ENCODE measurements at regions not wholly inside any gene's neighbourhood (a gene's known extent, or its start where the extent isn't known, plus 50 kb on each side); places are given as distances from the start of the nearest gene placed in this dataset.

GRCh38 chr19:30311911-30312310, 60.3 kb upstream of the ZNF536 start:
- H3K9ac ChIP-seq (ENCODE audit: insufficient read depth in 1 of 2, low read length in 2 of 2), result no peak overlapping the region
- H3K4me1 ChIP-seq (ENCODE audit: control insufficient read depth in 5 of 5, insufficient read depth in 5 of 5, low read length in 5 of 5), result peaks cover 0 to 5% (median 0%) of the 10 kb centered on the region in 5 donors
- H3K36me3 ChIP-seq (ENCODE audit: control insufficient read depth in 4 of 4, insufficient read depth in 4 of 4, low read length in 4 of 4), result no peaks in the 10 kb centered on the region
- no peak overlapping the region for H3K27ac ChIP-seq (ENCODE audit: low read depth in 1 of 2, low read length in 1 of 2)
- 89 to 94% methylated on average over 7 of the region's 7 CpGs for WGBS, 2 donors
- no peak for DNase-seq
- ATAC-seq (ENCODE audit: insufficient read depth, low FRiP score), result no peak
- peaks cover 0 to 7% (median 1%) of the 10 kb centered on the region in 4 donors for H3K9me3 ChIP-seq (ENCODE audit: control insufficient read depth in 4 of 4, insufficient read depth in 3 of 4, low read length in 3 of 4)
- H3K27me3 ChIP-seq (ENCODE audit: control insufficient read depth in 3 of 3, insufficient read depth in 3 of 3, low read length in 2 of 3), result no peaks in the 10 kb centered on the region
- H3K4me3 ChIP-seq, result no peak overlapping the region
- no peak for TF ChIP-seq CTCF (IDR thresholded peaks at IDR 0.05; ENCODE audit: control extremely low read depth, extremely low read depth)

- ATAC-seq (ENCODE audit: insufficient read depth, low FRiP score) (no peak), DNase-seq (no peak)
- no peak overlapping the region for H3K9ac ChIP-seq (ENCODE audit: insufficient read depth in 1 of 2, low read length in 2 of 2)
- no peak overlapping the region for H3K4me3 ChIP-seq
- peaks cover 0 to 5% (median 0%) of the 10 kb centered on the region in 5 donors for H3K4me1 ChIP-seq (ENCODE audit: control insufficient read depth in 5 of 5, insufficient read depth in 5 of 5, low read length in 5 of 5)
- 76 to 87% methylated on average over 14 of the region's 14 CpGs for WGBS, 2 donors
- H3K27me3 ChIP-seq (ENCODE audit: control insufficient read depth in 3 of 3, insufficient read depth in 3 of 3, low read length in 2 of 3), result no peaks in the 10 kb centered on the region
- no peak overlapping the region for H3K27ac ChIP-seq (ENCODE audit: low read depth in 1 of 2, low read length in 1 of 2)
- no peaks in the 10 kb centered on the region for H3K36me3 ChIP-seq (ENCODE audit: control insufficient read depth in 4 of 4, insufficient read depth in 4 of 4, low read length in 4 of 4)
- no peak for TF ChIP-seq CTCF (IDR thresholded peaks at IDR 0.05; ENCODE audit: control extremely low read depth, extremely low read depth)
- peaks cover 0 to 7% (median 1%) of the 10 kb centered on the region in 4 donors for H3K9me3 ChIP-seq (ENCODE audit: control insufficient read depth in 4 of 4, insufficient read depth in 3 of 4, low read length in 3 of 4)
Measured at GRCh38 chr19:30312582-30313352, 59.4 kb upstream of the ZNF536 start.

- Histone ChIP-seq H3K4me1 (ENCODE audit: control insufficient read depth in 5 of 5, insufficient read depth in 5 of 5, low read length in 5 of 5) (peaks cover 0 to 5% (median 0%) of the 10 kb centered on the region in 5 donors), H3K36me3 (ENCODE audit: control insufficient read depth in 4 of 4, insufficient read depth in 4 of 4, low read length in 4 of 4) (no peaks in the 10 kb centered on the region), H3K4me3 (no peak overlapping the region), H3K27me3 (ENCODE audit: control insufficient read depth in 3 of 3, insufficient read depth in 3 of 3, low read length in 2 of 3) (peaks cover 0 to under 1% (median 0%) of the 10 kb centered on the region in 3 donors), H3K9ac (ENCODE audit: insufficient read depth in 1 of 2, low read length in 2 of 2) (no peak overlapping the region), H3K9me3 (ENCODE audit: control insufficient read depth in 4 of 4, insufficient read depth in 3 of 4, low read length in 3 of 4) (peaks cover 0 to 7% (median 1%) of the 10 kb centered on the region in 4 donors), H3K27ac (ENCODE audit: low read depth in 1 of 2, low read length in 1 of 2) (no peak overlapping the region)
- DNase-seq (no peak), ATAC-seq (ENCODE audit: insufficient read depth, low FRiP score) (no peak)
- no peak for TF ChIP-seq CTCF (IDR thresholded peaks at IDR 0.05; ENCODE audit: control extremely low read depth, extremely low read depth)
- 83% methylated on average over 2 of the region's 2 CpGs for WGBS, 2 donors
Measured at GRCh38 chr19:30313353-30313750, 58.8 kb upstream of the ZNF536 start.
